ENCODE measurements at regions not wholly inside any gene's neighbourhood (a gene's known extent, or its start where the extent isn't known, plus 50 kb on each side); places are given as distances from the start of the nearest gene placed in this dataset.

DNA sequence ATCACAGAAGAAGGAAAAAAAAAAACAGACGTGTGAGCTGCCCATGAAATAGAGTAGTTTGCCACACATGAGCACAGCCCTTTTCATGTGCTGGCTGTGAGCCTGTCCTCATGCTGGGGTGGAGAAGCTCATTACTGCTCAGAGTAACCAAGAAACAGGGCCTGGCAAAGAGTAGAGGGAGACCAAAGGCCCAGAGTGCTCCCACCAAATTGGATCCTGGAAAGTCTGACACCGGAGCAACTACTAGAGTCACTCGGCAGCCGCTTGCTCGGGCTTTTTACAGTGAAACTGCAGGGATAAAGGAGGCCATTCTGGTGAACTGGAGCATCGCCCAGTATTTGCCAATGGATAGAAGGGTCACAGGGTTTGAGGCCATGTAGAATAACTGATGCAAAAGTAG, 64.4 kb upstream of the BARHL2 start:
- Histone ChIP-seq H3K9me3 (ENCODE audit: control insufficient read depth, insufficient read depth, low read depth, low read length) (no peaks in the 10 kb centered on the region), H3K4me3 (ENCODE audit: low read depth in 2 of 2, low read length in 2 of 2) (no peak overlapping the region), H3K4me1 (ENCODE audit: control insufficient read depth, insufficient read depth, low read length) (no peaks in the 10 kb centered on the region), H3K27me3 (ENCODE audit: control insufficient read depth, insufficient read depth, low read length) (peaks cover 3% of the 10 kb centered on the region; the same call in 1 of the 2 replicates), H3K27ac (ENCODE audit: low read length) (no peak overlapping the region), H3K36me3 (ENCODE audit: control insufficient read depth, insufficient read depth, low read length) (no peaks in the 10 kb centered on the region)
- ChIA-PET POLR2A (interaction anchor here (0.7 kb wide), 1 partner anchor 330 kb away, joined by 5 read pairs; no protein-coding TSS in a partner anchor), CTCF (no interaction called here)
- no TSS peak for BruUV-seq (replicated peaks)
- no peak for DNase-seq (ENCODE audit: low read depth, low spot score)
- in situ Hi-C loops (cut with HindIII; ENCODE audit: low pct_unique_long_range_greater_than_20kb, low sequenced_read_pairs): no loop called here
- ATAC-seq: no peak
- intact Hi-C loops (cut with micrococcal nuclease; ENCODE audit: unreplicated experiment): no loop called here
- TF ChIP-seq, protein P1, sequence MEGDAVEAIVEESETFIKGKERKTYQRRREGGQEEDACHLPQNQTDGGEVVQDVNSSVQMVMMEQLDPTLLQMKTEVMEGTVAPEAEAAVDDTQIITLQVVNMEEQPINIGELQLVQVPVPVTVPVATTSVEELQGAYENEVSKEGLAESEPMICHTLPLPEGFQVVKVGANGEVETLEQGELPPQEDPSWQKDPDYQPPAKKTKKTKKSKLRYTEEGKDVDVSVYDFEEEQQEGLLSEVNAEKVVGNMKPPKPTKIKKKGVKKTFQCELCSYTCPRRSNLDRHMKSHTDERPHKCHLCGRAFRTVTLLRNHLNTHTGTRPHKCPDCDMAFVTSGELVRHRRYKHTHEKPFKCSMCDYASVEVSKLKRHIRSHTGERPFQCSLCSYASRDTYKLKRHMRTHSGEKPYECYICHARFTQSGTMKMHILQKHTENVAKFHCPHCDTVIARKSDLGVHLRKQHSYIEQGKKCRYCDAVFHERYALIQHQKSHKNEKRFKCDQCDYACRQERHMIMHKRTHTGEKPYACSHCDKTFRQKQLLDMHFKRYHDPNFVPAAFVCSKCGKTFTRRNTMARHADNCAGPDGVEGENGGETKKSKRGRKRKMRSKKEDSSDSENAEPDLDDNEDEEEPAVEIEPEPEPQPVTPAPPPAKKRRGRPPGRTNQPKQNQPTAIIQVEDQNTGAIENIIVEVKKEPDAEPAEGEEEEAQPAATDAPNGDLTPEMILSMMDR (IDR thresholded peaks at IDR 0.05): no peak
- TF ChIP-seq POLR2AphosphoS5 (IDR thresholded peaks at IDR 0.05; ENCODE audit: low read depth, low read length) (no peak), TCF7L2 (IDR thresholded peaks at IDR 0.05; ENCODE audit: low read depth, low read length) (no peak), SIN3A (IDR thresholded peaks at IDR 0.05; ENCODE audit: borderline replicate concordance, insufficient read depth, low read depth, low read length) (no peak)

DNA sequence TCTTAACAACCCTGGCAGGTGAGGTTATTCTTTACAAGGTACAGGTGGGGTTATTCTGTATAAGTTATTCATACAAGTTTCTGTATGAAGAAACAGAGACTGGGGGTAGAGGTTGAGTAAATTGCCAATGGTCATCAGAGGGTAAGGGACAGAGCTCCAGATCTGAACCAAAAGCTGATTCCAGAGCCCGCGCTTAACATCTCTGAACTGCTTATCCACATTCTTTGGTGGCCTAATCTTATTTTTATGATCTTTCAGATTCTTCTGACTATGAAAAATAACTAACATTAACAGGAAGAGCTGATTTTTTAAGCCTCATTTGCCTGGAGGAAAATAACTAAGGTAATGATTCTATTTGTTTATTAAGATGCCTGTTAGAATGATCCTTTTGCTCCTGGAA, 63.9 kb upstream of the BARHL2 start:
- H3K9me3 ChIP-seq (ENCODE audit: control insufficient read depth, insufficient read depth, low read depth, low read length): no peaks in the 10 kb centered on the region
- BruUV-seq (replicated peaks): no TSS peak
- H3K36me3 ChIP-seq (ENCODE audit: control insufficient read depth, insufficient read depth, low read length): no peaks in the 10 kb centered on the region
- peaks cover 3% of the 10 kb centered on the region; the same call in 1 of the 2 replicates for H3K27me3 ChIP-seq (ENCODE audit: control insufficient read depth, insufficient read depth, low read length)
- intact Hi-C loops (cut with micrococcal nuclease; ENCODE audit: unreplicated experiment): no loop called here
- H3K27ac ChIP-seq (ENCODE audit: low read length): no peak overlapping the region
- TF ChIP-seq, protein P1 (IDR thresholded peaks at IDR 0.05): no peak
- TF ChIP-seq TCF7L2 (IDR thresholded peaks at IDR 0.05; ENCODE audit: low read depth, low read length) (no peak), POLR2AphosphoS5 (IDR thresholded peaks at IDR 0.05; ENCODE audit: low read depth, low read length) (no peak), SIN3A (IDR thresholded peaks at IDR 0.05; ENCODE audit: borderline replicate concordance, insufficient read depth, low read depth, low read length) (no peak)
- TF ChIP-seq, protein P2, sequence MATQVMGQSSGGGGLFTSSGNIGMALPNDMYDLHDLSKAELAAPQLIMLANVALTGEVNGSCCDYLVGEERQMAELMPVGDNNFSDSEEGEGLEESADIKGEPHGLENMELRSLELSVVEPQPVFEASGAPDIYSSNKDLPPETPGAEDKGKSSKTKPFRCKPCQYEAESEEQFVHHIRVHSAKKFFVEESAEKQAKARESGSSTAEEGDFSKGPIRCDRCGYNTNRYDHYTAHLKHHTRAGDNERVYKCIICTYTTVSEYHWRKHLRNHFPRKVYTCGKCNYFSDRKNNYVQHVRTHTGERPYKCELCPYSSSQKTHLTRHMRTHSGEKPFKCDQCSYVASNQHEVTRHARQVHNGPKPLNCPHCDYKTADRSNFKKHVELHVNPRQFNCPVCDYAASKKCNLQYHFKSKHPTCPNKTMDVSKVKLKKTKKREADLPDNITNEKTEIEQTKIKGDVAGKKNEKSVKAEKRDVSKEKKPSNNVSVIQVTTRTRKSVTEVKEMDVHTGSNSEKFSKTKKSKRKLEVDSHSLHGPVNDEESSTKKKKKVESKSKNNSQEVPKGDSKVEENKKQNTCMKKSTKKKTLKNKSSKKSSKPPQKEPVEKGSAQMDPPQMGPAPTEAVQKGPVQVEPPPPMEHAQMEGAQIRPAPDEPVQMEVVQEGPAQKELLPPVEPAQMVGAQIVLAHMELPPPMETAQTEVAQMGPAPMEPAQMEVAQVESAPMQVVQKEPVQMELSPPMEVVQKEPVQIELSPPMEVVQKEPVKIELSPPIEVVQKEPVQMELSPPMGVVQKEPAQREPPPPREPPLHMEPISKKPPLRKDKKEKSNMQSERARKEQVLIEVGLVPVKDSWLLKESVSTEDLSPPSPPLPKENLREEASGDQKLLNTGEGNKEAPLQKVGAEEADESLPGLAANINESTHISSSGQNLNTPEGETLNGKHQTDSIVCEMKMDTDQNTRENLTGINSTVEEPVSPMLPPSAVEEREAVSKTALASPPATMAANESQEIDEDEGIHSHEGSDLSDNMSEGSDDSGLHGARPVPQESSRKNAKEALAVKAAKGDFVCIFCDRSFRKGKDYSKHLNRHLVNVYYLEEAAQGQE (IDR thresholded peaks at IDR 0.05; ENCODE audit: insufficient read depth in 1 of 2, low read depth in 2 of 2, low read length in 1 of 2): no peak
- POLR2A ChIA-PET: interaction anchor here (0.7 kb wide), 1 partner anchor 331 kb away, joined by 5 read pairs; no protein-coding TSS in a partner anchor
- CTCF ChIA-PET: no interaction called here
- no peaks in the 10 kb centered on the region for H3K4me1 ChIP-seq (ENCODE audit: control insufficient read depth, insufficient read depth, low read length)
- no peak overlapping the region for H3K4me3 ChIP-seq (ENCODE audit: low read depth in 2 of 2, low read length in 2 of 2)
- in situ Hi-C loops (cut with HindIII; ENCODE audit: low pct_unique_long_range_greater_than_20kb, low sequenced_read_pairs): no loop called here
- ATAC-seq (no peak), DNase-seq (ENCODE audit: low read depth, low spot score) (no peak)
